OCI-LY7 (cell line): ENCODE measurements at regions not wholly inside any gene's neighbourhood (a gene's known extent, or its start where the extent isn't known, plus 50 kb on each side); places are given as distances from the start of the nearest gene placed in this dataset.

Experiments
- BruUV-seq: library from RNA; stranded (reverse); fragments of 400-500 nt; replicated peaks from 2 replicates; lab custom pipeline; 2021; lab: Mats Ljungman, UMichigan
- CTCF ChIA-PET: fragments of 300-600 bp; sonication (Branson Sonifier 250); formaldehyde crosslinking; loops from one replicate; lab custom pipeline; 2022; ENCODE audit warnings: antibody characterized with exemption; ENCODE audit not compliant: unreplicated experiment; lab: Charles Lee
- POLR2A ChIA-PET: fragments of 300-600 bp; sonication (Branson Sonifier 250); formaldehyde crosslinking; loops from one replicate; lab custom pipeline; 2022; ENCODE audit warnings: antibody characterized with exemption; lab: Charles Lee
- DNase-seq: peaks from one replicate; pipeline ENCODE4 v3.0.0-alpha.2; 2015; ENCODE audit warnings: low spot score
- H2AFZ ChIP-seq: fragments of 200-600 bp; sonication (generic), shearing (Covaris generic); 2 replicates; pipeline ENCODE4 v1.6.1; 2014; ENCODE audit warnings: mild to moderate bottlenecking, antibody characterized with exemption, low read length, moderate library complexity
- H3K27ac ChIP-seq: fragments of 200-600 bp; sonication (generic); 2 replicates; pipeline ENCODE4 v1.5.1; 2014; ENCODE audit warnings: mixed run types, low read depth, mild to moderate bottlenecking, moderate library complexity, low read length, inconsistent platforms; ENCODE audit not compliant: poor library complexity, severe bottlenecking
- H3K36me3 ChIP-seq: fragments of 200-600 bp; sonication (generic); 2 replicates; pipeline ENCODE4 v1.6.1; 2014; ENCODE audit warnings: mild to moderate bottlenecking, antibody characterized with exemption, low read length, moderate library complexity, mixed read lengths; ENCODE audit not compliant: insufficient read depth
- H3K4me1 ChIP-seq: fragments of 200-600 bp; sonication (generic); 2 replicates; pipeline ENCODE4 v1.5.1; 2014; ENCODE audit warnings: mild to moderate bottlenecking, low read length; ENCODE audit not compliant: insufficient read depth, poor library complexity, severe bottlenecking
- H3K4me2 ChIP-seq: fragments of 200-600 bp; sonication (generic); 2 replicates; pipeline ENCODE4 v1.6.1; 2014; ENCODE audit warnings: mild to moderate bottlenecking, low read length
- H3K4me3 ChIP-seq: fragments of 200-600 bp; sonication (generic); 2 replicates; pipeline ENCODE4 v1.5.1; 2014; ENCODE audit warnings: mild to moderate bottlenecking, low read depth, low read length; ENCODE audit not compliant: poor library complexity, severe bottlenecking
- H3K79me2 ChIP-seq: fragments of 200-600 bp; sonication (generic); 2 replicates; pipeline ENCODE4 v1.6.1; 2016; ENCODE audit warnings: low read depth, mild to moderate bottlenecking, low read length, moderate library complexity, mixed read lengths; ENCODE audit not compliant: insufficient read depth
- H3K9me2 ChIP-seq: fragments of 200-600 bp; sonication (generic); 2 replicates; pipeline ENCODE4 v1.6.1; 2016; ENCODE audit warnings: mild to moderate bottlenecking, low read length, mixed read lengths; ENCODE audit not compliant: insufficient read depth
- H3K9me3 ChIP-seq: fragments of 200-600 bp; sonication (generic); 2 replicates; pipeline ENCODE4 v1.6.1; 2014; ENCODE audit warnings: mild to moderate bottlenecking, mixed run types, low read length, mixed read lengths
- H4K20me1 ChIP-seq: fragments of 200-600 bp; sonication (generic); 2 replicates; pipeline ENCODE4 v1.6.1; 2014; ENCODE audit warnings: mild to moderate bottlenecking, antibody characterized with exemption, low read length, moderate library complexity, mixed read lengths; ENCODE audit not compliant: insufficient read depth
- EZH2phosphoT487 ChIP-seq: fragments of 200-600 bp; sonication (generic); IDR thresholded peaks from 2 replicates; pipeline ENCODE4 v1.6.1; 2018; ENCODE audit warnings: low read depth, borderline replicate concordance, mild to moderate bottlenecking, mixed run types, antibody characterized with exemption, low read length, moderate library complexity, mixed read lengths
- intact Hi-C: fragments of 100-400 bp; cut with micrococcal nuclease; formaldehyde crosslinking; loops from one replicate; pipeline ENCODE4 v1.10.0; 2022; ENCODE audit not compliant: unreplicated experiment
- TF ChIP-seq, protein P1 (sequence below): fragments of 200-600 bp; sonication (generic); conservative IDR thresholded peaks from 2 replicates; pipeline ENCODE4 v1.5.1; 2014; ENCODE audit warnings: mild to moderate bottlenecking, antibody characterized with exemption, low read length, moderate library complexity, mixed read lengths

GRCh38 chr5:152269533-152269932 lies 135.5 kb downstream of the NMUR2 start:
- no peaks in the 10 kb centered on the region for H3K79me2 ChIP-seq
- ChIA-PET POLR2A (no interaction called here), CTCF (no interaction called here)
- no peak overlapping the region for H3K27ac ChIP-seq
- no peaks in the 10 kb centered on the region for H3K36me3 ChIP-seq
- H3K9me3 ChIP-seq: no peaks in the 10 kb centered on the region
- TF ChIP-seq, protein P1, sequence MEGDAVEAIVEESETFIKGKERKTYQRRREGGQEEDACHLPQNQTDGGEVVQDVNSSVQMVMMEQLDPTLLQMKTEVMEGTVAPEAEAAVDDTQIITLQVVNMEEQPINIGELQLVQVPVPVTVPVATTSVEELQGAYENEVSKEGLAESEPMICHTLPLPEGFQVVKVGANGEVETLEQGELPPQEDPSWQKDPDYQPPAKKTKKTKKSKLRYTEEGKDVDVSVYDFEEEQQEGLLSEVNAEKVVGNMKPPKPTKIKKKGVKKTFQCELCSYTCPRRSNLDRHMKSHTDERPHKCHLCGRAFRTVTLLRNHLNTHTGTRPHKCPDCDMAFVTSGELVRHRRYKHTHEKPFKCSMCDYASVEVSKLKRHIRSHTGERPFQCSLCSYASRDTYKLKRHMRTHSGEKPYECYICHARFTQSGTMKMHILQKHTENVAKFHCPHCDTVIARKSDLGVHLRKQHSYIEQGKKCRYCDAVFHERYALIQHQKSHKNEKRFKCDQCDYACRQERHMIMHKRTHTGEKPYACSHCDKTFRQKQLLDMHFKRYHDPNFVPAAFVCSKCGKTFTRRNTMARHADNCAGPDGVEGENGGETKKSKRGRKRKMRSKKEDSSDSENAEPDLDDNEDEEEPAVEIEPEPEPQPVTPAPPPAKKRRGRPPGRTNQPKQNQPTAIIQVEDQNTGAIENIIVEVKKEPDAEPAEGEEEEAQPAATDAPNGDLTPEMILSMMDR: no peak
- TF ChIP-seq EZH2phosphoT487: no peak
- no peaks in the 10 kb centered on the region for H3K4me1 ChIP-seq
- H4K20me1 ChIP-seq: no peaks in the 10 kb centered on the region
- no peak overlapping the region for H3K4me3 ChIP-seq
- no peak for DNase-seq
- intact Hi-C loops: no loop called here
- no TSS peak for BruUV-seq
- no peak overlapping the region for H2AFZ ChIP-seq
- H3K9me2 ChIP-seq: no peaks in the 10 kb centered on the region
- H3K4me2 ChIP-seq: no peak overlapping the region

GRCh38 chr5:152264645-152265254 lies 140.3 kb downstream of the NMUR2 start:
- intact Hi-C loops: no loop called here
- TF ChIP-seq EZH2phosphoT487: no peak
- TF ChIP-seq, protein P1: no peak
- Histone ChIP-seq H2AFZ (no peak overlapping the region), H4K20me1 (no peaks in the 10 kb centered on the region), H3K4me3 (no peak overlapping the region), H3K27ac (no peak overlapping the region), H3K4me2 (no peak overlapping the region), H3K9me2 (no peaks in the 10 kb centered on the region), H3K79me2 (no peaks in the 10 kb centered on the region), H3K4me1 (no peaks in the 10 kb centered on the region), H3K9me3 (no peaks in the 10 kb centered on the region), H3K36me3 (no peaks in the 10 kb centered on the region)
- ChIA-PET CTCF (no interaction called here), POLR2A (no interaction called here)
- BruUV-seq: no TSS peak
- DNase-seq: no peak

DNA sequence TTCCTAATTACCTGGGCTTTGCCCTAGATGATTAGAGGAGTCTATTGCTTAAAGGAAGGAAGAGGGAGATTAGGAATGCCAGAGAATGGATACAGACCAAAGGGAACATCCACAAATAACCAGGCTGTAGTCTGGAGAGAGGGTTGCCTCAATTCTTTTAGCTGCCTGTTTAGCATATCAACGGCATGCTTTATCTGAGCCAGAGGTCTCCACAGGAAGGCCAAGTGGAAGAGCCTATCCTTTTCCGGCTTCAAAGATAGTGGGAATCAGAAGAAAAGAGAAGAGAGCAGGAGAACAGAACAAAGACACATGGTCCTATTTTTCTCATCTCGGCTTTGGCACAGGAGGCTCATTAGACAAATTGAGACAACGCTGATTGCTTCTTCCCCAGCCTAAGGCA lies 142.4 kb downstream of the NMUR2 start:
- BruUV-seq: no TSS peak
- no peaks in the 10 kb centered on the region for H3K9me3 ChIP-seq
- no peak for DNase-seq
- no peaks in the 10 kb centered on the region for H3K4me1 ChIP-seq
- H3K36me3 ChIP-seq: no peaks in the 10 kb centered on the region
- CTCF ChIA-PET: no interaction called here
- no peak overlapping the region for H3K4me3 ChIP-seq
- H4K20me1 ChIP-seq: no peaks in the 10 kb centered on the region
- H3K4me2 ChIP-seq: no peak overlapping the region
- POLR2A ChIA-PET: no interaction called here
- no peaks in the 10 kb centered on the region for H3K79me2 ChIP-seq
- intact Hi-C loops: no loop called here
- H3K27ac ChIP-seq: no peak overlapping the region
- no peak for TF ChIP-seq EZH2phosphoT487
- TF ChIP-seq, protein P1: no peak
- no peaks in the 10 kb centered on the region for H3K9me2 ChIP-seq
- H2AFZ ChIP-seq: no peak overlapping the region
